ENCODE measurements at regions not wholly inside any gene's neighbourhood (a gene's known extent, or its start where the extent isn't known, plus 50 kb on each side); places are given as distances from the start of the nearest gene placed in this dataset.

DNA sequence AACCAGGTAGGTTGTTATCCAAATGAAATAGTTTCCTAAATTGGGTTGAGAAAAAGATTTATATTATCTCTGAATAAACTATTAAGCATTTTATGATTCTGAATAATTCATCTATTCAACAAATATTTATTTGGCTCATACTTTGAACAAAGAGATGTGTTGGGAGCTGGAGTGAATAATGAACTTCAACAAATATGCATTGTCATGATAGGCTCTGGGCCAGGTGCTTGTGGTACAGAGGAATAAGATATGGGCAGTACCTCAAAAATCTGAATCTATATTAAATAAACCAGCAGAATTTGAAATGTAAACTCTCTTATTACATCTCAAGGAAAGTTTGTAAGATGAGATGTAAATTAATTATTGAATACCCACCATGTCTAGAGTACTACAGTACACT, 75.7 kb upstream of the DCLK2 start:
- DNase-seq = no peak

DNA sequence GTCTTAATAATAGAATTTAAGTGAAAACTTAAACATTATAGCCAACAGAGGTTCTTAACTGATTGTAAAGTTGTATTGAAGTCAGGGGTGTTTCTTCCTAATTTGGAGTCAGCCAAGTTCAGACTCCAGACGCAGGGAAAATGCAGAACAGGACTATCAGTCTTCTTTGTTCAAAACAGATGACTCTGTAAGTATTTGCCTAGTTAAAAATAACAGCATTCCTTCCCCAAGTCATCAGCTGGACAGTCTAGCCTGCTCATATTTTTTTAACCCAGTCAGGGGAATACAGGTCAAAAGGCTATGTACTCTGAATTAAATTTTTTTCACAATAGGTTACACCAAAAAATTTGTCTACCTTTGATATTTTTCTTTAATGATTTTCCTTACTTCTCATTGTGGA, 73.8 kb upstream of the DCLK2 start:
- H3K27me3 ChIP-seq (ENCODE audit: insufficient read depth, low read depth, severe bottlenecking) = no peaks in the 10 kb centered on the region
- no peak for DNase-seq
- H3K27ac ChIP-seq = no peak overlapping the region
- no peak overlapping the region for H3K4me3 ChIP-seq (ENCODE audit: low read depth, low read length)
- H3K9me3 ChIP-seq (ENCODE audit: severe bottlenecking) = no peaks in the 10 kb centered on the region
- TF ChIP-seq, protein P1, sequence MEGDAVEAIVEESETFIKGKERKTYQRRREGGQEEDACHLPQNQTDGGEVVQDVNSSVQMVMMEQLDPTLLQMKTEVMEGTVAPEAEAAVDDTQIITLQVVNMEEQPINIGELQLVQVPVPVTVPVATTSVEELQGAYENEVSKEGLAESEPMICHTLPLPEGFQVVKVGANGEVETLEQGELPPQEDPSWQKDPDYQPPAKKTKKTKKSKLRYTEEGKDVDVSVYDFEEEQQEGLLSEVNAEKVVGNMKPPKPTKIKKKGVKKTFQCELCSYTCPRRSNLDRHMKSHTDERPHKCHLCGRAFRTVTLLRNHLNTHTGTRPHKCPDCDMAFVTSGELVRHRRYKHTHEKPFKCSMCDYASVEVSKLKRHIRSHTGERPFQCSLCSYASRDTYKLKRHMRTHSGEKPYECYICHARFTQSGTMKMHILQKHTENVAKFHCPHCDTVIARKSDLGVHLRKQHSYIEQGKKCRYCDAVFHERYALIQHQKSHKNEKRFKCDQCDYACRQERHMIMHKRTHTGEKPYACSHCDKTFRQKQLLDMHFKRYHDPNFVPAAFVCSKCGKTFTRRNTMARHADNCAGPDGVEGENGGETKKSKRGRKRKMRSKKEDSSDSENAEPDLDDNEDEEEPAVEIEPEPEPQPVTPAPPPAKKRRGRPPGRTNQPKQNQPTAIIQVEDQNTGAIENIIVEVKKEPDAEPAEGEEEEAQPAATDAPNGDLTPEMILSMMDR (IDR thresholded peaks at IDR 0.05; ENCODE audit: low read depth, low read length) = no peak
- H3K36me3 ChIP-seq = no peaks in the 10 kb centered on the region

More for the DNA sequence above, 75.7 kb upstream of the DCLK2 start:
- no peaks in the 10 kb centered on the region for H3K27me3 ChIP-seq (ENCODE audit: insufficient read depth, low read depth, severe bottlenecking)
- TF ChIP-seq, protein P1 (IDR thresholded peaks at IDR 0.05; ENCODE audit: low read depth, low read length) = no peak
- no peaks in the 10 kb centered on the region for H3K36me3 ChIP-seq
- H3K27ac ChIP-seq = no peak overlapping the region
- H3K4me3 ChIP-seq (ENCODE audit: low read depth, low read length) = no peak overlapping the region
- H3K9me3 ChIP-seq (ENCODE audit: severe bottlenecking) = no peaks in the 10 kb centered on the region

DNA sequence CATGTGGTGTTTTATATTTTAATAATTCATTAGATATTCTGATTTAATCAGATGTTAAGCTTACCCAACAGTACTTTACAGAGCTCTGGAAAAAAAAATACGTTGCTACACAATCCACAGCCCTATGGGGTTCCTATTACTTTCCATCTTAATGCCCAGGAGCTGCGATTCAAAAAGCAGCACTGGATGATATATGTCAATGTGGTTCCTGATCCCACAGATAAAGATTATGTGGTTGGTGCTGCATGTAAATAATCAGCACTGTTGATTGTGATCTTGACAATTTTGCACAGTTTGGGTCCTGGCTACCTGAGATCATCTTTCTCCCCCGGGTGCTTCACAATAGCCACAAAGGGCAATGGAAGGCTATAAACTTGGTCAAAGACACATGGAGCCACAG, 72.7 kb upstream of the DCLK2 start:
- Histone ChIP-seq H3K9me3 (ENCODE audit: severe bottlenecking) (no peaks in the 10 kb centered on the region), H3K27ac (no peak overlapping the region), H3K27me3 (ENCODE audit: insufficient read depth, low read depth, severe bottlenecking) (no peaks in the 10 kb centered on the region), H3K4me3 (ENCODE audit: low read depth, low read length) (no peak overlapping the region), H3K36me3 (no peaks in the 10 kb centered on the region)
- no peak for DNase-seq
- TF ChIP-seq, protein P1 (IDR thresholded peaks at IDR 0.05; ENCODE audit: low read depth, low read length) = no peak

DNA sequence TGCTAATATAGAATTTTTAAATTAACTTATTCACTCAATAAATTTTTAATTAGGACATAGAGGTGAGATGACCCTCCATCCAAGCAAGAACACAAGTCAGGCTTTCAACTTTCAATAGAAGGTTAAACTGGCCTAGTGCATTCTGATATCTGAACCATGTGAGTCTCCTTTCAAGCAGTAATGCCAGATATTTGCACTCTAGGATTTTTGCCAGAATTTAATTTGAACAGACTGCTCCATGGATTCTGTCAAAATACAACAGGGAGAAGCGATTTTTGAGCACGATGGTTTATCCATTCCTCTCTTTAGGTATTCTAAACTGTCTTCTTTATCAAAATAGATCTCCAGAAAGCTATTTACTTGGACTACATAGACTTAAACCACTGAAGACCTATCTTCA, 72.0 kb upstream of the DCLK2 start:
- no peak for DNase-seq
- Histone ChIP-seq H3K4me3 (ENCODE audit: low read depth, low read length) (no peak overlapping the region), H3K27ac (no peak overlapping the region), H3K27me3 (ENCODE audit: insufficient read depth, low read depth, severe bottlenecking) (no peaks in the 10 kb centered on the region), H3K36me3 (no peaks in the 10 kb centered on the region), H3K9me3 (ENCODE audit: severe bottlenecking) (no peaks in the 10 kb centered on the region)
- TF ChIP-seq, protein P1 (IDR thresholded peaks at IDR 0.05; ENCODE audit: low read depth, low read length) = no peak

DNA sequence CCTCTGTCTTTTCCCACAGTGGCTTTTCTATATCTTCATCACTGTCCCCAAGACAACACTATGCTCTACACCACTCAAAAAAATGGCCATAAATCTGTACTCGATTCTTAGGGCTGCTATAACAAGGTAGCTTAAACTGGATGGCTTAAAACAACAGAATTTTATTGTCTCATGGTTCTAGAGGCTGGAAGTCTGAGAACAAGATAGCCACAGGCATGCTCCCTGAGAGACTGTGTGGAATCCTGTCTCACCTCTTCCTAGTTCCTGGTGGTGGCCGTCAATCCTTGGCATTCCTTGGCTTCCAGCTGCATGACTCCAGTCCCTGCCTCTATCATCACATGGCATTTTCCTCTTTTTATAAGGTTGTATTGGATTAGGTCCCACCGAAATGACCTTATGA, 70.7 kb upstream of the DCLK2 start:
- no peak overlapping the region for H3K4me3 ChIP-seq (ENCODE audit: low read depth, low read length)
- TF ChIP-seq, protein P1 (IDR thresholded peaks at IDR 0.05; ENCODE audit: low read depth, low read length) = no peak
- no peaks in the 10 kb centered on the region for H3K36me3 ChIP-seq
- no peaks in the 10 kb centered on the region for H3K27me3 ChIP-seq (ENCODE audit: insufficient read depth, low read depth, severe bottlenecking)
- H3K27ac ChIP-seq = no peak overlapping the region
- H3K9me3 ChIP-seq (ENCODE audit: severe bottlenecking) = no peaks in the 10 kb centered on the region
- DNase-seq = no peak

DNA sequence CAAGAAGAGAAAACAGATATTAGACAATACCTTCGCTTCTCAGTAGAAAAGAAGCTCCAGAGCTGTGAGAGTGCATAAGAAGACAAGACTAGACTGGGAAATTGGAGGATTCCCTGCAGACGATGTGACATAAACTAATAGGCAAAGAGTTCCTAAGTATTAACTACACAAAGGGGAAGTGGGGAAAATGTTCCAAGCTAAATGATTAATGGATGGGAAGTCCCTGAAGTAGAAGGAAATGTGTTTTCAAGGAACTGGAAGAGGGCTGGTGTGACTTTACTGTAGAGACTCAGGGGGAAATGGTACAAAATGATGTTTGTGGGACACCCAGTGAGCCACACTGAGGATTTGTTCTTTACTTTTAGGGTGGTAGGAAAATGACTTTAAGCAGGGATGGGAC, 69.7 kb upstream of the DCLK2 start:
- Histone ChIP-seq H3K4me3 (ENCODE audit: low read depth, low read length) (no peak overlapping the region), H3K27me3 (ENCODE audit: insufficient read depth, low read depth, severe bottlenecking) (no peaks in the 10 kb centered on the region), H3K27ac (no peak overlapping the region), H3K9me3 (ENCODE audit: severe bottlenecking) (no peaks in the 10 kb centered on the region), H3K36me3 (no peaks in the 10 kb centered on the region)
- TF ChIP-seq, protein P1 (IDR thresholded peaks at IDR 0.05; ENCODE audit: low read depth, low read length) = no peak
- no peak for DNase-seq

Measured in WERI-Rb-1 (cell line).